ENCODE measurements at regions not wholly inside any gene's neighbourhood (a gene's known extent, or its start where the extent isn't known, plus 50 kb on each side); places are given as distances from the start of the nearest gene placed in this dataset.

DNA sequence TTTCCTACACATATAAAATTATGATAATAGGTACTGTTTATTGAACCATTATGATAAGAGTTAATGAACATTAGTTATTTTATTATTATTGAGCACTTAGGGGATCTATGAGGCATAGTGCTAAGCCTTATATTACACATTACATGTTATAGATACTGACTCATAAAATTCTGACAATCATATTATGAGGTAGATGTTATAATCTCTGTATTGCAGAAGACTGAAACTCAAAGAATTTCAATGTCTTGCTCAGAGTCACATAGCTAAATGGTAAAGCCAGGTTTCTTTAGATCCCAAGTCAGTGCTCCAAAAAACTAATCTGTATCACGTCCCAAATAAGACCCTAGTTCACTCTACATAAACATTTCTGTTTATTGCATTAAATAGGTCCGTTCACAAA, 207.2 kb upstream of the CNKSR2 start (continued):
- TF ChIP-seq ZNF274 (IDR thresholded peaks at IDR 0.05; ENCODE audit: low read depth, low read length) (no peak), CEBPB (IDR thresholded peaks at IDR 0.05; ENCODE audit: low read depth) (no peak), EGR1 (IDR thresholded peaks at IDR 0.05; ENCODE audit: low read depth) (no peak), POLR2AphosphoS5 (IDR thresholded peaks at IDR 0.05; ENCODE audit: low read depth, low read length) (no peak), POLR2A (IDR thresholded peaks at IDR 0.05; ENCODE audit: borderline replicate concordance, extremely low read depth, insufficient read depth, insufficient read length) (no peak), SP1 (IDR thresholded peaks at IDR 0.05; ENCODE audit: low read depth) (no peak), EZH2 (IDR thresholded peaks at IDR 0.05) (no peak), CBX3 (IDR thresholded peaks at IDR 0.05; ENCODE audit: low read depth) (no peak), REST (IDR thresholded peaks at IDR 0.05; ENCODE audit: low read depth) (no peak), SIN3A (IDR thresholded peaks at IDR 0.05; ENCODE audit: low read depth) (no peak)
- TF ChIP-seq, protein P1, sequence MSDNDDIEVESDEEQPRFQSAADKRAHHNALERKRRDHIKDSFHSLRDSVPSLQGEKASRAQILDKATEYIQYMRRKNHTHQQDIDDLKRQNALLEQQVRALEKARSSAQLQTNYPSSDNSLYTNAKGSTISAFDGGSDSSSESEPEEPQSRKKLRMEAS (IDR thresholded peaks at IDR 0.05) = no peak

DNA sequence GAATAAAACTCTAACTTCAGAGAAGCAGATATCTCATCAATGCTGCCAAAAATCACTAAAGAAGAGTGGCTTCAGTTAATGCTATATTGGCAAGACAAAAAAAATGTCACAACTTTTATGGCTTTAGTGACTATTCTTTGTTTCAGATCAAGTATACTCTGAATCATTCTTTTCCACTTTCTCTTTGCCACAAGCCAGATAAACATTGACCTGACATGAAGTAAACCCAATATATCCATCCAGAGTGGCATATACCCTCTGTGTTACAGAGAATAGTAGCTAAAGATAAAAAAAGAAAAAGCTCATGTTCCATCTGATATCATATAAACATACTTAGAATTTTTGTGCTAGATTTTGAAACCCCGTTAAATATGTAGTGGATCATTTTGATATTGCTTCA, 206.7 kb upstream of the CNKSR2 start:
- Histone ChIP-seq H3K27me3 (ENCODE audit: insufficient read depth, low read length) (no peaks in the 10 kb centered on the region), H3K4me3 (replicated peaks in 1 of 2; ENCODE audit: low read depth in 1 of 2, low read length in 2 of 2) (no peak overlapping the region), H3K9ac (ENCODE audit: low read length) (no peak overlapping the region), H3K79me2 (ENCODE audit: insufficient read depth, low read length) (no peaks in the 10 kb centered on the region), H3K4me1 (ENCODE audit: control insufficient read depth in 1 of 2, insufficient read depth in 2 of 2, low read length in 2 of 2) (peaks cover 0 to 3% of the 10 kb centered on the region in 2 experiments; a peak in 1 of 4 replicates), H2AFZ (ENCODE audit: low read depth, low read length, poor library complexity, severe bottlenecking) (no peak overlapping the region), H3K36me3 (ENCODE audit: control insufficient read depth in 1 of 2, insufficient read depth in 2 of 2, low read length in 2 of 2) (no peaks in the 10 kb centered on the region), H3K9me2 (ENCODE audit: insufficient read depth) (no peaks in the 10 kb centered on the region), H4K20me1 (ENCODE audit: insufficient read depth) (no peaks in the 10 kb centered on the region), H3K4me2 (ENCODE audit: low read length) (no peak overlapping the region), H3K27ac (ENCODE audit: low read depth, low read length) (no peak overlapping the region), H3K9me3 (ENCODE audit: control insufficient read depth in 1 of 2, insufficient read depth in 1 of 2, low read depth in 1 of 2, low read length in 2 of 2) (no peaks in the 10 kb centered on the region)
- POLR2A ChIA-PET = no interaction called here
- no TSS peak for BruUV-seq (replicated peaks)
- intact Hi-C loops (cut with micrococcal nuclease) = no loop called here
- CTCF ChIA-PET = no interaction called here
- TF ChIP-seq EZH2 (IDR thresholded peaks at IDR 0.05) (no peak), CBX3 (IDR thresholded peaks at IDR 0.05; ENCODE audit: low read depth) (no peak), JUND (IDR thresholded peaks at IDR 0.05) (no peak)
- ATAC-seq (no peak), DNase-seq (ENCODE audit: low read depth, low spot score) (no peak)
- RAD21 ChIA-PET (ENCODE audit: low non-redundant PET in 1 of 2, low total read pairs in 2 of 2, uncharacterized antibody in 2 of 2, unreplicated experiment in 2 of 2) = no interaction called here
